B cell (primary cell): ENCODE measurements at regions not wholly inside any gene's neighbourhood (a gene's known extent, or its start where the extent isn't known, plus 50 kb on each side); places are given as distances from the start of the nearest gene placed in this dataset.

Experiments used
- CTCF ChIP-seq: fragments of 200-600 bp; IDR thresholded peaks from one replicate; pipeline ENCODE4 v1.8.0; 2022; ENCODE audit warnings: antibody characterized with exemption, mild to moderate bottlenecking
- EZH2 ChIP-seq: IDR thresholded peaks from 2 replicates; pipeline ENCODE4 v1.6.1; 2012; ENCODE audit warnings: borderline replicate concordance, low read depth, mild to moderate bottlenecking, moderate library complexity, low read length; ENCODE audit not compliant: insufficient read depth, poor library complexity, severe bottlenecking

GRCh38 chr11:92751594-92751993 is 217.9 kb upstream of the MTNR1B start:
- TF ChIP-seq CTCF: no peak
- TF ChIP-seq EZH2: no peak
